Liver (tissue), 8 donors: ENCODE measurements at regions not wholly inside any gene's neighbourhood (a gene's known extent, or its start where the extent isn't known, plus 50 kb on each side); places are given as distances from the start of the nearest gene placed in this dataset.

Source experiments
- DNase-seq: peaks from one replicate; pipeline ENCODE4 v3.0.0-alpha.2; 2017; ENCODE audit warnings: low spot score
- H3K27ac ChIP-seq, 2 donors: one replicate each; pipeline ENCODE4 v1.7.0; 2013; ENCODE audit warnings: inconsistent platforms in 2 of 2, low read length in 2 of 2, control low read depth in 1 of 2, low read depth in 1 of 2, mild to moderate bottlenecking in 1 of 2
- H3K27me3 ChIP-seq, 4 donors: one replicate each; pipeline versions ENCODE4 v1.6.1 to v1.7.0; 2013; ENCODE audit warnings: low read length in 3 of 4, inconsistent platforms in 1 of 4, mild to moderate bottlenecking in 1 of 4, moderate library complexity in 1 of 4; ENCODE audit not compliant: control insufficient read depth in 4 of 4, insufficient read depth in 4 of 4
- H3K36me3 ChIP-seq, 4 donors: one replicate each; pipeline versions ENCODE4 v1.6.1 to v1.7.0; 2013; ENCODE audit warnings: low read length in 3 of 4, mild to moderate bottlenecking in 3 of 4, low read depth in 1 of 4, moderate library complexity in 1 of 4; ENCODE audit not compliant: control insufficient read depth in 4 of 4, insufficient read depth in 3 of 4
- H3K4me1 ChIP-seq, 4 donors: one replicate each; pipeline versions ENCODE4 v1.6.1 to v1.7.0; 2013; ENCODE audit warnings: low read length in 3 of 4, mild to moderate bottlenecking in 3 of 4, moderate library complexity in 1 of 4; ENCODE audit not compliant: control insufficient read depth in 4 of 4, insufficient read depth in 4 of 4
- H3K4me3 ChIP-seq, 3 donors: one replicate each; pipeline versions ENCODE4 v1.6.1 to v1.7.0; 2013; ENCODE audit warnings: low read length in 3 of 3, control low read depth in 1 of 3, low read depth in 1 of 3, mild to moderate bottlenecking in 1 of 3
- H3K9ac ChIP-seq, 2 donors: one replicate each; pipeline ENCODE4 v1.7.0; 2013; ENCODE audit warnings: low read length in 2 of 2, mild to moderate bottlenecking in 2 of 2, moderate library complexity in 2 of 2, control low read depth in 1 of 2, low read depth in 1 of 2
- H3K9me3 ChIP-seq, 4 donors: one replicate each; pipeline versions ENCODE4 v1.6.1 to v1.7.0; 2013; ENCODE audit warnings: low read length in 3 of 4; ENCODE audit not compliant: control insufficient read depth in 4 of 4
- ATF3 ChIP-seq: IDR thresholded peaks from 2 replicates; pipeline ENCODE4 v1.6.1; 2016; ENCODE audit warnings: antibody characterized with exemption
- CTCF ChIP-seq: fragments of 150-350 bp; IDR thresholded peaks from 2 replicates; pipeline ENCODE4 v1.5.1; 2017; ENCODE audit warnings: improper control_type of control experiment, low read depth, low read length; ENCODE audit not compliant: missing input control
- EGR1 ChIP-seq, 2 donors: IDR thresholded peaks; 2 replicates each; pipeline ENCODE4 v1.6.1; 2016 to 2018; ENCODE audit warnings: antibody characterized with exemption in 2 of 2, low read depth in 2 of 2
- FOXA1 ChIP-seq: IDR thresholded peaks from 2 replicates; pipeline ENCODE4 v1.6.1; 2016; ENCODE audit warnings: antibody characterized with exemption
- FOXA2 ChIP-seq: IDR thresholded peaks from 2 replicates; pipeline ENCODE4 v1.6.1; 2016; ENCODE audit warnings: antibody characterized with exemption
- GABPA ChIP-seq, 2 donors: IDR thresholded peaks in 1 of 2; conservative IDR thresholded peaks in 1 of 2; 2 replicates each; pipeline ENCODE4 v1.6.1; 2016; ENCODE audit warnings: antibody characterized with exemption in 2 of 2, mild to moderate bottlenecking in 1 of 2, moderate library complexity in 1 of 2
- HNF4A ChIP-seq, 2 donors: conservative IDR thresholded peaks; 2 replicates each; pipeline ENCODE4 v1.6.1; 2016; ENCODE audit warnings: antibody characterized with exemption in 2 of 2, mild to moderate bottlenecking in 2 of 2
- HNF4G ChIP-seq: IDR thresholded peaks from 2 replicates; pipeline ENCODE4 v1.6.1; 2016; ENCODE audit warnings: antibody characterized with exemption
- JUND ChIP-seq, 2 donors: IDR thresholded peaks; 2 replicates each; pipeline ENCODE4 v1.6.1; 2016; ENCODE audit warnings: antibody characterized with exemption in 2 of 2
- MAX ChIP-seq: IDR thresholded peaks from 2 replicates; pipeline ENCODE4 v1.6.1; 2016; ENCODE audit warnings: antibody characterized with exemption
- NR2F2 ChIP-seq: IDR thresholded peaks from 2 replicates; pipeline ENCODE4 v1.6.1; 2016; ENCODE audit warnings: antibody characterized with exemption
- RAD21 ChIP-seq, 2 donors: IDR thresholded peaks; 2 replicates each; pipeline ENCODE4 v1.6.1; 2016; ENCODE audit warnings: antibody characterized with exemption in 2 of 2, mild to moderate bottlenecking in 2 of 2
- REST ChIP-seq: IDR thresholded peaks from 2 replicates; pipeline ENCODE4 v1.6.1; 2016; ENCODE audit warnings: antibody characterized with exemption, mild to moderate bottlenecking
- RXRA ChIP-seq, 2 donors: IDR thresholded peaks; 2 replicates each; pipeline ENCODE4 v1.6.1; 2017 to 2018; ENCODE audit warnings: antibody characterized with exemption in 2 of 2, mild to moderate bottlenecking in 1 of 2
- SP1 ChIP-seq: IDR thresholded peaks from 2 replicates; pipeline ENCODE4 v1.6.1; 2018; ENCODE audit warnings: antibody characterized with exemption, mild to moderate bottlenecking
- TAF1 ChIP-seq: conservative IDR thresholded peaks from 2 replicates; pipeline ENCODE4 v1.6.1; 2016; ENCODE audit warnings: antibody characterized with exemption, mild to moderate bottlenecking
- YY1 ChIP-seq: IDR thresholded peaks from 2 replicates; pipeline ENCODE4 v1.6.1; 2016; ENCODE audit warnings: antibody characterized with exemption, mild to moderate bottlenecking
- ZBTB33 ChIP-seq: IDR thresholded peaks from 2 replicates; pipeline ENCODE4 v1.6.1; 2016; ENCODE audit warnings: antibody characterized with exemption
- WGBS: extraction: QIAGEN DNeasy Blood & Tissue Kit; methylation state at CpG from one replicate; pipeline ENCODE4 v1.1.7; 2013; 5-methylcytosine and 5-hydroxymethylcytosine counted together
- donor health status: healthy.
- donor health status: healthy.
- donor health status: healthy.
- donor health status: healthy.
- donor health status: healthy.

- Histone ChIP-seq H3K27me3 (no peaks in the 10 kb centered on the region), H3K9me3 (no peaks in the 10 kb centered on the region), H3K4me1 (no peaks in the 10 kb centered on the region), H3K4me3 (no peak overlapping the region), H3K27ac (no peak overlapping the region), H3K36me3 (no peaks in the 10 kb centered on the region), H3K9ac (no peak overlapping the region)
- WGBS = 77% methylated on average over 2 of the region's 2 CpGs
- TF ChIP-seq RXRA (IDR thresholded peaks at IDR 0.05) (no peak), RAD21 (IDR thresholded peaks at IDR 0.05) (no peak), GABPA (IDR thresholded peaks at IDR 0.05 in 1 of 2, conservative IDR thresholded peaks at IDR 0.05 in 1 of 2) (no peak), ATF3 (no peak), ZBTB33 (no peak), HNF4A (conservative IDR thresholded peaks at IDR 0.05) (no peak), FOXA1 (no peak), FOXA2 (no peak), MAX (no peak), CTCF (no peak), REST (no peak), YY1 (no peak), HNF4G (no peak), EGR1 (IDR thresholded peaks at IDR 0.05; ENCODE audit: low read depth in 2 of 2) (no peak), SP1 (no peak), TAF1 (no peak), JUND (IDR thresholded peaks at IDR 0.05) (no peak), NR2F2 (no peak)
- no peak for DNase-seq
These were observed 329.2 kb upstream of the FIGN start for GRCh38 chr2:164065038-164065437.
